HG03469 (cell line): ENCODE measurements at regions not wholly inside any gene's neighbourhood (a gene's known extent, or its start where the extent isn't known, plus 50 kb on each side); places are given as distances from the start of the nearest gene placed in this dataset.
"Not testable (repeated sequence)": the region's sequence is repeated elsewhere in the genome, so short reads cannot be mapped to it uniquely, and the experiment has no call there.

Experiments
- ATAC-seq: cut with Tn5 transposase; IDR thresholded peaks from one replicate; pipeline ENCODE4 v1.9.1; 2021; ENCODE audit warnings: mild to moderate bottlenecking, moderate library complexity, moderate number of reproducible peaks; ENCODE audit not compliant: unreplicated experiment

GRCh38 chr11:100576718-100577021 is 110.4 kb upstream of the ARHGAP42 start:
- ATAC-seq, result no peak

- no peak for ATAC-seq
These were observed 108.2 kb upstream of the ARHGAP42 start for GRCh38 chr11:100578831-100579311.

- ATAC-seq, result no peak
These were observed 105.8 kb upstream of the ARHGAP42 start for GRCh38 chr11:100581318-100581717.

- no peak for ATAC-seq
These were observed 102.7 kb upstream of the ARHGAP42 start for GRCh38 chr11:100584201-100584985.

GRCh38 chr11:100585728-100586127 is 101.4 kb upstream of the ARHGAP42 start:
- no peak for ATAC-seq

- no peak for ATAC-seq
These were observed 100.6 kb upstream of the ARHGAP42 start for GRCh38 chr11:100586361-100587101.

GRCh38 chr11:100592619-100593260 is 94.3 kb upstream of the ARHGAP42 start:
- no peak for ATAC-seq

GRCh38 chr11:100593291-100593690 is 93.8 kb upstream of the ARHGAP42 start:
- no peak for ATAC-seq

- ATAC-seq, result no peak
These were observed 92.8 kb upstream of the ARHGAP42 start for GRCh38 chr11:100594320-100594719.

GRCh38 chr11:100600941-100601340 is 86.1 kb upstream of the ARHGAP42 start:
- ATAC-seq, result no peak

GRCh38 chr11:100602716-100603115 is 84.4 kb upstream of the ARHGAP42 start:
- ATAC-seq, result no peak

- ATAC-seq, result not testable (repeated sequence)
These were observed 79.3 kb upstream of the ARHGAP42 start for GRCh38 chr11:100607761-100608160.

- ATAC-seq, result peak; percentile 100
These were observed 74.3 kb upstream of the ARHGAP42 start for GRCh38 chr11:100612766-100613165.

GRCh38 chr11:100618914-100619313 is 68.2 kb upstream of the ARHGAP42 start:
- no peak for ATAC-seq

GRCh38 chr11:100619484-100619883 is 67.6 kb upstream of the ARHGAP42 start:
- ATAC-seq, result no peak

- no peak for ATAC-seq
These were observed 64.7 kb upstream of the ARHGAP42 start for GRCh38 chr11:100622404-100622803.

GRCh38 chr11:100624346-100624745 is 62.7 kb upstream of the ARHGAP42 start:
- ATAC-seq, result no peak

GRCh38 chr11:100625041-100625440 is 62.0 kb upstream of the ARHGAP42 start:
- no peak for ATAC-seq

GRCh38 chr11:100629671-100630070 is 57.4 kb upstream of the ARHGAP42 start:
- no peak for ATAC-seq

GRCh38 chr11:100630898-100631297 is 56.2 kb upstream of the ARHGAP42 start:
- no peak for ATAC-seq

- no peak for ATAC-seq
These were observed 55.8 kb upstream of the ARHGAP42 start for GRCh38 chr11:100631316-100631715.
